GM21528 (cell line): ENCODE measurements at regions not wholly inside any gene's neighbourhood (a gene's known extent, or its start where the extent isn't known, plus 50 kb on each side); places are given as distances from the start of the nearest gene placed in this dataset.
"Not testable (repeated sequence)": the region's sequence is repeated elsewhere in the genome, so short reads cannot be mapped to it uniquely, and the experiment has no call there.

ENCODE experiments used
- ATAC-seq: cut with Tn5 transposase; IDR thresholded peaks from one replicate; pipeline ENCODE4 v1.9.1; 2021; ENCODE audit warnings: mild to moderate bottlenecking, moderate library complexity; ENCODE audit not compliant: unreplicated experiment, low FRiP score

DNA sequence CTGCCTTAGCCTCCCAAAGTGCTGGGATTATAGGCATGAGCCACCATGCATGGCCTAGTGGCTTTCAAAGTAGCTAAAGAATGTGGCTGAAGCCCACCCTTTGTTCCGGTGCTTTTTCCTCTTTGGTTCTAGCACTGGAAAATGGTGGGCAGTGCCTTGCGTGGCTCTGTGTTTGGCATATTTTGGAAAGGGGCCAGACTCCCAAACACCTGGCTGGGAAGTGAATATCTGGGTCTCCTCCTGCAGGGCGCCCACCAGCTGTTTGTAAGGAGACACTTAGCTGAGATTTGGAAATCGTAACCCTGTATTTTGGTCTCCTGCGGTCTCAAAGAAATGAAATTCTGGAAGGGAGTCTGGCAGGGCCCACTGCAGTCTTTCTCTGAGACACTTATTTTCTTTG is 336.4 kb downstream of the IL20RB start:
- no peak for ATAC-seq

GRCh38 chr3:137294839-137295238 is 337.1 kb downstream of the IL20RB start:
- ATAC-seq: no peak

DNA sequence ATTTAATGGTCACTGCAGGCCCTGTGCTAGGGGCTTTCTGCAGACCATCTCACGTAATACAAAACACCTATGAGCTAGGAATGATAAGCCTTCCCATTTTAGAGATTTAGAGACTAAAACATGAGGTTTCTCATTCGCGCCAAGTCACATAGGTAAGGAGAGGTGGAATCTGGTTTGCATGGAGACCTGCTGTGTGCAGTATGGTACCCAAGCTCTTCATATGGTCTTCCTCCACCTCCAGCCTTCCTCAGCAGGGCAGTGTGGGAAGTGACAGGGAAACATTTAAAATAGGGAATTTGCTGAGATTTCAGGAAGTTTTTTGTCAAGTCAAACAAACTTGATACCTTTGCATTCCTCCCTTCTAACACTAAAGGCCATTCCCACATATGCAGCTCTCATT is 337.6 kb downstream of the IL20RB start:
- ATAC-seq: no peak

- ATAC-seq: no peak
Measured at GRCh38 chr3:137296116-137296515, 338.3 kb downstream of the IL20RB start.

DNA sequence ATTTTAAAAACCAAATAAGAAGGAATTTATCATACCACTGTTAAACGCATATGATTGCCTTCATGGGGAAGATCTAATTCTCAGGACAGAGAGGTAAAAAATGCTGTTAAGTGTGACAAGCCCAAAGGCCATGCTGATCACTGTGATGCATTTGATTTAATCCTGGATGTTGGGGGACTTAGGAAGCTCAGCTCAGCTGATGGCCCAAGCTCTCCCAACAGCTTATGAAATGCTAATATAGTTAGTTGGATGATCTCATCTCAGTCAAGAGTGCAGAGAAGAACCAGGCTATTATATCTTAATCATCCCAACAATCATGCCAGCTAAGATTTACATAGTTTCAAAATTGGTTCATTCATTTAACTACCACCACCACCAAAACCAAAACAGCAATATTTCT is 340.0 kb downstream of the IL20RB start:
- ATAC-seq: no peak

DNA sequence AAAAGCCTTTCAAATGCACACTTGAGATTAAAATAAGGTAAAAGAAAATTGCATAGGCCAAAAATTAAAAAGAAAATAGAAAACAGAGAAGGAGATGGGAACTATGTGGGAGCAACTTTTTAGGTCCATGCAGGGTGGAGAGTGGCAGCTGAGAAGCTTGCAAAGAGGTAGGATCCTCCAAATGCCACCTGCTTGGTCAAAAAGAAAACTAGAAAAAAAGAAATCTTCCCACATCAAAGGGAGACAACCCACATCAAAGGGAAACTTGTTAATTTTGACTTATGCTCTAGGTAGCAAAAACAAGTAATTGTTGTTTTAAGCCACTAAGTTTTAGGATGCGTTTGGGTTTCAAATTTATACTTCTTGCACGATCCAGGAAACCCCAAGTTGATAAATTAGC is 342.9 kb downstream of the IL20RB start:
- ATAC-seq: no peak

DNA sequence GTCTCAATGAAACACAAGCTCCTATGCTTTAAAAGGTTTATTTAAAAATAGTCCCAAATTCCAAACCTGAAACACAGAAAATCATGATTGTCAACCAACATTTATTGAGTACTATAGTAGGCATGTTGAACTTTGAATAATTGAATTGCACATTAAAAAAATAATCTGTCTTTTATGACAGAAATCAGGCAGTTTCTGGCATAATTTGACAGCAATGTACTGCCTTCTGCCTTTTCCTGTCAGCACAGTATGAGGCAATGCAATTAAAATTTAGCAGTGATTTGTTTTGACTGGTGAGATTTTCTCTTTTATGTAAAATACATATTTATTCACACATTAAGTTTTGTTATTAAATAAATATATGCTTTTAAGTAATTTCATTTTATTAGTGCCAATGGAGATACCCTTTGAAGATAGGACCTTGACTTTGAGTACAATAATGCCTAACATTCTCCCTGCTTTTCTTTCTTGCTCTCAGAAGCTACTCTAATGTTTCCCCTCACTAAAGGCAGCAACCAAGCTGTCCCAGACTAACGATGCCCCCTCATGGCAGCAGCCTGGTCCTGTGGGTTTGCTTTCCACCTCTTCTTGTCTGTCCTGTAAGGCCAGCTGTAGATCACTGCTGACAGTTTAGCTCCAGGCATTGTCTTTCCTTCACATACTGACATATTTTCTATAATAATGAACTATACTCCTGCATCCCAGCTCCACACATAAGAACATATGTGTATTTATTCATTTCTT is 346.7 kb downstream of the IL20RB start:
- ATAC-seq: no peak

DNA sequence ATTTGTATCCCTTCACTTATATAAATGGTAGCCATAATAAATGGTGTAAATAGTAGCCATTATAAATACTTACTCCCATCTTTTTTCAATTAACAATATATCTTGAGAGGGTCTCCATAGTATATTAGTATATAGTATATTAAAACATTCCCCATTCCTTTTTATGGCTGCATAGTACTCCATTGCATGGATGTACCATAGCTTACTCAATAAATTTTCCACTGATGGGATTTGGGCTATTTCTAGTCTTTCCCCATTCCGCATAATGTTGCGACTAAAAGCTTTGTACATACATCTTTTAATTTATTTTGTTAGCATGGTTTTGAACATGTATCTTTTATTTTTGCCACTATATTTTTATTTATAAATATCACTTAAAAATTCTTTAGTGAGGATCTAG is 366.3 kb downstream of the IL20RB start:
- ATAC-seq: no peak

DNA sequence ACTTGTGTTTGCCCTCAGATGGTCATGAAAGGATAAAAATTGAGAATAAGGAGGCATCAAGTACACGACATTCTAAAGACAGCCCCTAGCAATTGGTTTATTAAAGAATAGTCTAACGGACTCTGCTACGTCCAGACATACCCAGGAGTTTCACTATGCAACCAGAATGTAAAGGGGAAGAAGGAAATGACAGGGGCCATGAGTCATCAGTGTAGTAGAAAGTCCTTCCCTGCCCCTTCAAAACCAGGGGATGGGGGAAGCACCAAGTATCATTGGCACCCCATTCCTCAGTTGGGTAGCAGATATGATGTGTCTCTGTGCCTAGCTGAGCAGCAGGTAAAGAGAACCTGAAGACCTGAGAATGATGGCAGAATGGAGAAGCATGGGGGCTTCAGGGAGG is 367.4 kb downstream of the IL20RB start:
- ATAC-seq: no peak

DNA sequence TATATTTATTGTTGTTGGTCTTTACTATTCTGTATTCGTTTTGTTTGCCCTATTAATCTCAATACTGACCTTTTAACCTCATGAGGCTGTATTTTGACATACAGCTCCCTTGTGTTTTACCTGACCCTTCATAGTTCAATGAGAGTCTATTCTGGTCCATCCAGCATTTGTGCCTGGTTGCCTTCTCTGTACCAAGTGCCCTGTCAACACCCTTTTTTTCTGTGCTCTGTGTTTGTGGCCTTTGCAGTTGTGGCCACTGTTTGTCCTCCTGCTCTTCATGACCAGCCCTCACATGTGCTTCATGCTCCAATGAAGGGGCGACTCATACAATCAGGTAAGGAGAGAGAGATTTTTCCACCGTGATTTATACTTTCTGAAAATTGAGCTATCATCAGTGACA is 368.2 kb downstream of the IL20RB start:
- no peak for ATAC-seq

DNA sequence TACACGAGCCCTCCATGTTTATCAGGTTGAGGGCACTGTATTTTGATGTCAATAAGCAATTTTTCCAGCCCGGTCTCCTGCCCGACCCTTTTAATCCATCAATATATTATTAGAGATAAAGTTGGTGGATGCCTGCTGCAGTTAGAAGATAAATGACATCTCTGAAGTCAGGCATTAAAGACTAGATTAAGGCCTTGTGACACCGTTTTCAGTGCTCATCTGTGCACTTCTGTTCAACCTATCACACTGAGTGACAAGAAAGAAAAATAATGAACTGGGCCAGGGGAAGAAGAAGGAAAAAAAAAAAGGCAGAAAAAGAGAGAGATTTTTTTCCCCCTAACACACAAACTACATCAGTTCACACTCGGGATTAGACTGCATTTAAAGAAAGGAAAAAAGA is 371.8 kb downstream of the IL20RB start:
- no peak for ATAC-seq

DNA sequence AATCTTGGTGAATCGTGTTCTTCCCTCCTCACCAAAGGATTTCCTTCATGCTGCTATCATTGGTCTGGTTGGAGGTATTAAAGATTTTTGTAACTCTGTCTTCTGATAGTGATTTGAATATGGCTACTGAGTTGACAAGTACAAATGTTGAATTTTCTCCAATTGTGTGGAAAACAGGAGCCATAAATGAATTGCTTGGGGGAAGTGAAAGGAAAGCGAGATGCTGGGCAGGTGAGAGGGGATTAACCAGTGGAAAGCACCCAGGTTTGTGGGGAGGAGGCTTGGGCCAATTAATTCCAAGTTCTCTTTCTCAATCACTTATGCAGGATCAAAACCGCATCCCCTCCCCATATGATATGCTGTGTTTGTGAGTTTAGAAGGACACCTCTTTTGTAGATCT is 372.5 kb downstream of the IL20RB start:
- ATAC-seq: no peak

GRCh38 chr3:137332297-137332696 is 374.5 kb downstream of the IL20RB start:
- no peak for ATAC-seq

DNA sequence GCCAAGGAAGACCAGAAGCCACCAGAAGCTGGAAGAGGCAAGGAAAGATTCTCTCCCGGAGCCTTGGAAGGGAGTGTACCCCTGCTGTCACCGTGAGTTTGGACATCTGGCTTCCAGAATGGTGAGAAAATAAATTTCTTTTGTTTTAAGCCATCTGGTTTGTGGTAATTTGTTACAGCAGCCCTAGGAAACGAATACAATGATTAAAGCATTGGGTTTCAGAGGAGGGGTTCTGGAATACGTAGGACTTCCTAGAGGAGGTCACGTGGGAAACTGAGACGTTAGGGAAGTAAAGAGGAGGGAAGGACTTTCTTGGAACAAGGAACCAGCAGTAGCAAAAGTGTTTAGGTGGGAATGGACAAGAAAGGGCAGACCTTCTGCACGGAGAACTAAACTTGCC is 377.7 kb downstream of the IL20RB start:
- ATAC-seq: no peak

DNA sequence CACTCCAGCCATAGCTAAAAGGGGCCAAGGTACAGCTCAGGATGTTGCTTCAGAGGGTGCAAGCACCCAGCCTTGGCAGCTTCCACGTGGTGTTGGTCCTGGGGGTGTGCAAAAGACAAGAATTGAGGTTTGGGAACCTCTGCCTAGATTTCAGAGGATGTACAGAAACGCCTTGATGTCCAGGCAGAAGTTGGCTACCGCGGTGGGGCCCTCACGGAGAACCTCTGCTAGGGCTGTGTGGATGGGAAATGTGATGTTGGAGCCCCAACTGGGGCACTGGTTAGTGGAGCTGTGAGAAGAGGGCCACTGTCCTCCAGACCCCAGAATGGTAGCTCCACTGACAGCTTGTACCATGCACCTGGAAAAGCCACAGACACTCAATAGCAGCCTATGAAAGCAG is 380.6 kb downstream of the IL20RB start:
- not testable (repeated sequence) for ATAC-seq

- no peak for ATAC-seq
Measured at GRCh38 chr3:137343283-137343682, 385.5 kb downstream of the IL20RB start.

DNA sequence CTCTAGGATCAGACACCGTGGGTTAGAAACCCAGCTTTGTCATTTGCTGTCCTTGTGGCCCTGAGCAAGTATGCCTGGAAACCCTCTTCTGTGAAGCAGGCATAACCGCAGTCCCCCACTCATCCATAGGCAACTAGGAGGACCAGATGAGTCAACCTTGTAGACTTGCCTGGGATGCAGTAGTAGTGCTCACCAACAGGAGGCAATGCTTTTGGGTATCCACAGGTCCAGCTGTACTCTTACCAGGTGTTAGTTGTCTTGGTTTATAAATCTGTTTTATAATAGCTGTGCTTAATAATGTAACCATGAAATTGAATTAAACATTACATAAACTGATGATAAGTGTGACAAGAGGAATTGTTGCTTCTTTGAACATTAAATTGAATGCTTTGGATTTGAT is 389.3 kb downstream of the IL20RB start:
- no peak for ATAC-seq

DNA sequence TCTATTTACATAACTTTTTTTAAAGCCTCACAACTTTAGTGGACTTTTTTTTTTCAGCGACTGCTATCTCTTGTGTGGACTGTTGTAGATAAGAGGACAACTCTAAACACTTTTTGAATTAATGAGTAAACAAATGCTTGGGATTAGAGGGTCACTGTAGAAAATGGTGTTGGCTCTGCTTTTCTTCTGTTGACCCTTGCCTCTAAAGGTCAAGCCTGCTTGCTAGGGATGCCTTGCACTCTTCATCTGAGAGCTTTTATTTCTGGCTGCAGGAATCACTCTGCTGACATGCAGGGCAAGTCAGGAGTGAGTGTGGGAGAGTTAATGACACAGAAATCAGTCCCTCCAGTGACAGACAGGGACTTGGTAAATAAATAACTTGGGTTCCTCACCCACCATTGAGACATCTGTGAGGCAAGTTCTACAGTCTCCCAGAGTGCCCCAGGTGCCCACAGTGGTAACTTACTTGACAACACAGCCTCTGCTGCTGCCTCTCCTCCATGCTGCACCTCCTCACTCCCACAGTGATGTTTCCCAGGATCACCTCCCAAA is 390.1 kb downstream of the IL20RB start:
- no peak for ATAC-seq

- no peak for ATAC-seq
Measured at GRCh38 chr3:137348936-137349335, 391.2 kb downstream of the IL20RB start.

DNA sequence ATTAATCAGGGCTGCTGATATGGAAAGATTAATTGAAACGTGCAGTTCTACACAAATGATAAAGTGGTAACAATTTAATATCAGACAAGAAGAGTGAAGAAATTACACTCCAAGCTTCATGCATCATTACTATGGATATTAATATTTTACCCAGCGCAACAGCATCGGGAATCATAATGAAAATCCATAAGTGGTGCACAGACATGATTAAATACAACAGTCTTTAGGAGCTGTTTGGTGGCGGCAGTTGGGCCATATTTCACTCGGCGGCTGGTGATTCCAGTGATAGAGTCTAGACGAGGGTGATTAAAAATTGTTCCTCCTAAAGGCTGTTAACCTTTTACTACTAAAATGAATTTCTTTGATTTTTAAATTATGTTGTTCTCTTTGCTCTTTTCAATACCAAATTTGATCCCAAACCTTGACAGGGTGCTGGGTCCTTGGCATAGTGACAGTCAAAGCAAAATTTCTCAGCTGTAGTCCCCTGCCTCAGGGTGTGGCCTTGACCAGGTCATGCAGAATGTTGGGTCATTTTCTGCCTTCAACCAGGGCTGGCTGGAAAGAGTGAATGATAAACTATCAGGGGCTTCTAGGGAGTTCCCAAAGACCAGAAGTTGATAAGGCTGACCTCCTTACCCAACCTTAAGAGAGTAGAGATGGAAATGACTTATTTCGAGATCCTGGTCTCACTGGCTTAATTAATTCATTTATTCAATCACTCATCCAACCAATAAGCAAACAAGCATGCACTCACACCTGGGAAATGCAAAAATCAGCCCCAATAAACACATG is 392.0 kb downstream of the IL20RB start:
- no peak for ATAC-seq

DNA sequence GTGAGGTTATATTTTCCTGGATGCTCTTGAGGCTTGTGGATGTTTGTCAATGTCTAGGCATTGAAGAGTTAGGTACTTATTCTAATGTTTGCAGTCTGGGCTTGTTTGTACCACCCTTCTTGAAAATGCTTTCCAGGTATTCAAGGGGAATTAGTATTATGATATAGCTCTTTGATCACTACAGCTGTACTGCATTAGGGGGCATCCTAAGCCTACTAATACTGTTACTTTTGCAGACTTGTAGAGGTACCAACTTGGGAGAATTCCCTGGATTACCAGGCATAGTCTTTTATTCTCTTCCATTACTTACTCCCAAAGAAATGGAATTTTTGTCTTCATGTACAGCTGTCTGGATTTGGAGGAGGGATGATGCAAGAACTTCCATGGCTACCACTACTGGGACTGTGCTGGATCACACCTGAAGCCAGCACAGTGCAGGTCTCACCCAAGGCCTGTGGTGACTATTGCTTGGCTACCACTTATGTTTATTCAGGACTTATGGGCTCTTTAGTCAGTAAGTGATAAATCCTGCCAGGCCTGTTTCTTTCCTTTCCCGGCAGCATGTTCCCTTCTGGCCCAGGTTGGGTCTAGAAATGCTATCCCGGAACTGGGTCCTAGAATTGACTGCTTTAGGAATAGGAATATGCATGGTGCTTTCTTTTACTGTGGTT is 402.9 kb downstream of the IL20RB start:
- ATAC-seq: no peak
